ENCODE measurements at regions not wholly inside any gene's neighbourhood (a gene's known extent, or its start where the extent isn't known, plus 50 kb on each side); places are given as distances from the start of the nearest gene placed in this dataset.

GRCh38 chr15:53166684-53167201 lies 376.6 kb upstream of the ONECUT1 start:
- no peak overlapping the region for H3K4me3 ChIP-seq (ENCODE audit: low read length in 2 of 2)
- no peak overlapping the region for H3K4me2 ChIP-seq (ENCODE audit: insufficient read depth, low read length, poor library complexity, severe bottlenecking)
- no peak overlapping the region for H3K4ac ChIP-seq (ENCODE audit: low read length)
- H3K27me3 ChIP-seq (ENCODE audit: control insufficient read depth in 3 of 3, insufficient read depth in 3 of 3, low read depth in 1 of 3, low read length in 3 of 3), result no peaks in the 10 kb centered on the region
- H3K23ac ChIP-seq (ENCODE audit: low read depth, low read length, poor library complexity), result no peak overlapping the region
- H3K79me1 ChIP-seq (ENCODE audit: low read depth, low read length), result no peaks in the 10 kb centered on the region
- no peaks in the 10 kb centered on the region for H3K4me1 ChIP-seq (ENCODE audit: control insufficient read depth in 2 of 2, insufficient read depth in 1 of 2, low read depth in 1 of 2, low read length in 2 of 2)
- no peak for DNase-seq (ENCODE audit: low spot score)
- no peak overlapping the region for H2AFZ ChIP-seq (ENCODE audit: low read length)
- H3K27ac ChIP-seq (replicated peaks; ENCODE audit: low read length), result no peak overlapping the region
- H2BK12ac ChIP-seq (ENCODE audit: low read length), result no peak overlapping the region
- H3K36me3 ChIP-seq (replicated peaks in 1 of 2; ENCODE audit: control insufficient read depth in 2 of 2, insufficient read depth in 2 of 2, low read length in 2 of 2), result no peaks in the 10 kb centered on the region
- H2AK5ac ChIP-seq (ENCODE audit: low read depth, low read length), result no peak overlapping the region
- no peak overlapping the region for H3K9ac ChIP-seq (ENCODE audit: low read depth, low read length, poor library complexity)
- H4K91ac ChIP-seq (ENCODE audit: low read depth, low read length, poor library complexity), result no peak overlapping the region
- H2BK120ac ChIP-seq (ENCODE audit: low read depth, low read length), result no peak overlapping the region
- no peak overlapping the region for H3K18ac ChIP-seq (ENCODE audit: low read length)
- H3K14ac ChIP-seq (ENCODE audit: low read length), result no peak overlapping the region
- H2BK15ac ChIP-seq (ENCODE audit: low read length), result no peak overlapping the region
- H4K8ac ChIP-seq (ENCODE audit: low read depth, low read length), result no peak overlapping the region
- no peaks in the 10 kb centered on the region for H3K9me3 ChIP-seq (replicated peaks in 1 of 2; ENCODE audit: control insufficient read depth in 2 of 2, insufficient read depth in 1 of 2, low read depth in 1 of 2, low read length in 2 of 2)
- H2BK5ac ChIP-seq (ENCODE audit: low read length), result no peak overlapping the region
- WGBS, 2 donors (ENCODE audit: extremely low coverage in 2 of 2, insufficient read length in 2 of 2, insufficient replicate concordance in 1 of 2), result no CpG with 5 or more reads among the region's 2 CpGs

GRCh38 chr15:53165988-53166683 lies 376.0 kb upstream of the ONECUT1 start:
- Histone ChIP-seq H3K4me3 (ENCODE audit: low read length in 2 of 2) (no peak overlapping the region), H4K8ac (ENCODE audit: low read depth, low read length) (no peak overlapping the region), H4K91ac (ENCODE audit: low read depth, low read length, poor library complexity) (no peak overlapping the region), H3K27me3 (ENCODE audit: control insufficient read depth in 3 of 3, insufficient read depth in 3 of 3, low read depth in 1 of 3, low read length in 3 of 3) (no peaks in the 10 kb centered on the region), H3K4ac (ENCODE audit: low read length) (peak overlapping the region; percentile 72), H3K9me3 (replicated peaks in 1 of 2; ENCODE audit: control insufficient read depth in 2 of 2, insufficient read depth in 1 of 2, low read depth in 1 of 2, low read length in 2 of 2) (no peaks in the 10 kb centered on the region), H2BK15ac (ENCODE audit: low read length) (no peak overlapping the region), H3K4me2 (ENCODE audit: insufficient read depth, low read length, poor library complexity, severe bottlenecking) (no peak overlapping the region), H3K14ac (ENCODE audit: low read length) (no peak overlapping the region), H3K36me3 (replicated peaks in 1 of 2; ENCODE audit: control insufficient read depth in 2 of 2, insufficient read depth in 2 of 2, low read length in 2 of 2) (no peaks in the 10 kb centered on the region), H3K79me1 (ENCODE audit: low read depth, low read length) (no peaks in the 10 kb centered on the region), H3K27ac (replicated peaks; ENCODE audit: low read length) (no peak overlapping the region), H2AK5ac (ENCODE audit: low read depth, low read length) (no peak overlapping the region), H3K23ac (ENCODE audit: low read depth, low read length, poor library complexity) (no peak overlapping the region), H2AFZ (ENCODE audit: low read length) (no peak overlapping the region), H2BK120ac (ENCODE audit: low read depth, low read length) (no peak overlapping the region), H3K4me1 (ENCODE audit: control insufficient read depth in 2 of 2, insufficient read depth in 1 of 2, low read depth in 1 of 2, low read length in 2 of 2) (no peaks in the 10 kb centered on the region), H3K9ac (ENCODE audit: low read depth, low read length, poor library complexity) (no peak overlapping the region), H2BK12ac (ENCODE audit: low read length) (no peak overlapping the region), H3K18ac (ENCODE audit: low read length) (no peak overlapping the region), H2BK5ac (ENCODE audit: low read length) (no peak overlapping the region)
- no peak for DNase-seq (ENCODE audit: low spot score)
- WGBS, 2 donors (ENCODE audit: extremely low coverage in 2 of 2, insufficient read length in 2 of 2, insufficient replicate concordance in 1 of 2), result no CpG with 5 or more reads among the region's 7 CpGs

- no CpG with 5 or more reads among the region's 3 CpGs for WGBS, 2 donors (ENCODE audit: extremely low coverage in 2 of 2, insufficient read length in 2 of 2, insufficient replicate concordance in 1 of 2)
Observed at GRCh38 chr15:53160092-53160704, 370.1 kb upstream of the ONECUT1 start.

DNA sequence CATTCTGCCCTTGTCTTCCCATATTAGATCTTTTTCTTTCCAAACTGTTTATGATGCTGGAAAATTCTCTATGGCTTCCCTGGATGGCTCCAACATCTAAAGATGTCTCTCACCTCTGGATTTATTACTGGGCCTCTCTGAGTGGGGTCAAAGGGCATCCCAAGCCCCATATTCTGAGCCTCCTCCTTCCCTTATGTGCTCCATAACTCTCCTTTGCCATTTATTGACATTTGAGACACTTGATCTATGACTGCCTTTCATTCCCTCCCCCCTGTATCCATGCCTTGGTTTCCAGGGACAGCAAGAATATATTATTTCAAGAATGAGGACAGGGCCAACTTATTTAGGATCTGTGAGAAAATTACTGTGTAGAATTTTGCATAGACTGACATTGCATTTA lies 369.3 kb upstream of the ONECUT1 start:
- H3K9ac ChIP-seq (ENCODE audit: low read depth, low read length, poor library complexity), result no peak overlapping the region

More at GRCh38 chr15:53160092-53160704, 370.1 kb upstream of the ONECUT1 start:
- H3K36me3 ChIP-seq (replicated peaks in 1 of 2; ENCODE audit: control insufficient read depth in 2 of 2, insufficient read depth in 2 of 2, low read length in 2 of 2), result no peaks in the 10 kb centered on the region
- no peak overlapping the region for H4K91ac ChIP-seq (ENCODE audit: low read depth, low read length, poor library complexity)
- no peak for DNase-seq (ENCODE audit: low spot score)
- no peak overlapping the region for H3K27ac ChIP-seq (replicated peaks; ENCODE audit: low read length)
- H3K4ac ChIP-seq (ENCODE audit: low read length), result no peak overlapping the region
- no peak overlapping the region for H2BK5ac ChIP-seq (ENCODE audit: low read length)
- H3K23ac ChIP-seq (ENCODE audit: low read depth, low read length, poor library complexity), result no peak overlapping the region
- H2AFZ ChIP-seq (ENCODE audit: low read length), result no peak overlapping the region
- no peak overlapping the region for H2BK15ac ChIP-seq (ENCODE audit: low read length)
- no peak overlapping the region for H3K14ac ChIP-seq (ENCODE audit: low read length)
- no peak overlapping the region for H3K4me3 ChIP-seq (ENCODE audit: low read length in 2 of 2)
- no peaks in the 10 kb centered on the region for H3K27me3 ChIP-seq (ENCODE audit: control insufficient read depth in 3 of 3, insufficient read depth in 3 of 3, low read depth in 1 of 3, low read length in 3 of 3)
- no peak overlapping the region for H4K8ac ChIP-seq (ENCODE audit: low read depth, low read length)
- H2BK120ac ChIP-seq (ENCODE audit: low read depth, low read length), result no peak overlapping the region
- H2BK12ac ChIP-seq (ENCODE audit: low read length), result no peak overlapping the region
- no peaks in the 10 kb centered on the region for H3K9me3 ChIP-seq (replicated peaks in 1 of 2; ENCODE audit: control insufficient read depth in 2 of 2, insufficient read depth in 1 of 2, low read depth in 1 of 2, low read length in 2 of 2)
- no peak overlapping the region for H3K4me2 ChIP-seq (ENCODE audit: insufficient read depth, low read length, poor library complexity, severe bottlenecking)
- no peaks in the 10 kb centered on the region for H3K79me1 ChIP-seq (ENCODE audit: low read depth, low read length)
- H3K9ac ChIP-seq (ENCODE audit: low read depth, low read length, poor library complexity), result no peak overlapping the region
- H2AK5ac ChIP-seq (ENCODE audit: low read depth, low read length), result no peak overlapping the region
- no peaks in the 10 kb centered on the region for H3K4me1 ChIP-seq (ENCODE audit: control insufficient read depth in 2 of 2, insufficient read depth in 1 of 2, low read depth in 1 of 2, low read length in 2 of 2)
- H3K18ac ChIP-seq (ENCODE audit: low read length), result no peak overlapping the region

More for the DNA sequence above, 369.3 kb upstream of the ONECUT1 start:
- Histone ChIP-seq H3K79me1 (ENCODE audit: low read depth, low read length) (no peaks in the 10 kb centered on the region), H3K9me3 (replicated peaks in 1 of 2; ENCODE audit: control insufficient read depth in 2 of 2, insufficient read depth in 1 of 2, low read depth in 1 of 2, low read length in 2 of 2) (no peaks in the 10 kb centered on the region), H2AFZ (ENCODE audit: low read length) (no peak overlapping the region), H3K4me2 (ENCODE audit: insufficient read depth, low read length, poor library complexity, severe bottlenecking) (no peak overlapping the region), H3K23ac (ENCODE audit: low read depth, low read length, poor library complexity) (no peak overlapping the region), H3K4me1 (ENCODE audit: control insufficient read depth in 2 of 2, insufficient read depth in 1 of 2, low read depth in 1 of 2, low read length in 2 of 2) (no peaks in the 10 kb centered on the region), H4K91ac (ENCODE audit: low read depth, low read length, poor library complexity) (no peak overlapping the region), H3K4ac (ENCODE audit: low read length) (no peak overlapping the region), H2BK5ac (ENCODE audit: low read length) (no peak overlapping the region), H3K27ac (replicated peaks; ENCODE audit: low read length) (no peak overlapping the region), H4K8ac (ENCODE audit: low read depth, low read length) (no peak overlapping the region), H2BK120ac (ENCODE audit: low read depth, low read length) (no peak overlapping the region), H2BK15ac (ENCODE audit: low read length) (no peak overlapping the region), H2BK12ac (ENCODE audit: low read length) (no peak overlapping the region), H2AK5ac (ENCODE audit: low read depth, low read length) (no peak overlapping the region), H3K4me3 (ENCODE audit: low read length in 2 of 2) (no peak overlapping the region), H3K18ac (ENCODE audit: low read length) (no peak overlapping the region), H3K36me3 (replicated peaks in 1 of 2; ENCODE audit: control insufficient read depth in 2 of 2, insufficient read depth in 2 of 2, low read length in 2 of 2) (no peaks in the 10 kb centered on the region), H3K27me3 (ENCODE audit: control insufficient read depth in 3 of 3, insufficient read depth in 3 of 3, low read depth in 1 of 3, low read length in 3 of 3) (no peaks in the 10 kb centered on the region), H3K14ac (ENCODE audit: low read length) (no peak overlapping the region)
- no peak for DNase-seq (ENCODE audit: low spot score)
